Activated CD4-positive, alpha-beta T cell treated with anti-CD3 and anti-CD28 coated beads, Interleukin-2, Interleukin-4, amounts not matched to agents 100 ng/mL and 50 ng/mL, durations not matched to agents 16 hours and 8 hours (primary cell): ENCODE measurements at regions not wholly inside any gene's neighbourhood (a gene's known extent, or its start where the extent isn't known, plus 50 kb on each side); places are given as distances from the start of the nearest gene placed in this dataset.

ENCODE experiments used
- DNase-seq: peaks from one replicate; pipeline ENCODE4 v3.0.0-alpha.2; 2020; ENCODE audit warnings: low spot score

- no peak for DNase-seq
These were observed 77.1 kb downstream of the FBXO5 start for GRCh38 chr6:152905551-152906299.

- DNase-seq = no peak
These were observed 73.6 kb downstream of the FBXO5 start for GRCh38 chr6:152909241-152909640.

- no peak for DNase-seq
These were observed 66.8 kb downstream of the FBXO5 start for GRCh38 chr6:152916035-152916434.

- no peak for DNase-seq
These were observed 63.9 kb downstream of the FBXO5 start for GRCh38 chr6:152918991-152919390.

- DNase-seq = no peak
These were observed 62.8 kb downstream of the FBXO5 start for GRCh38 chr6:152920016-152920415.
